Glomerular endothelial cell (primary cell): ENCODE measurements at regions not wholly inside any gene's neighbourhood (a gene's known extent, or its start where the extent isn't known, plus 50 kb on each side); places are given as distances from the start of the nearest gene placed in this dataset.
"Not testable (repeated sequence)": the region's sequence is repeated elsewhere in the genome, so short reads cannot be mapped to it uniquely, and the experiment has no call there.

Experiments used
- DNase-seq: peaks from one replicate; pipeline ENCODE4 v3.0.0-alpha.2; 2011; ENCODE audit warnings: low read depth, low spot score; ENCODE audit errors: extremely low read depth

GRCh38 chrX:44785652-44786051 is 58.2 kb upstream of the DUSP21 start:
- no peak for DNase-seq

GRCh38 chrX:44784241-44784640 is 59.6 kb upstream of the DUSP21 start:
- no peak for DNase-seq

- DNase-seq, result no peak
Measured at GRCh38 chrX:44778254-44778653, 65.6 kb upstream of the DUSP21 start.

- no peak for DNase-seq
Measured at GRCh38 chrX:44775726-44776125, 68.1 kb upstream of the DUSP21 start.

- not testable (repeated sequence) for DNase-seq
Measured at GRCh38 chrX:44774066-44774465, 69.8 kb upstream of the DUSP21 start.

- DNase-seq, result peak; percentile 37
Measured at GRCh38 chrX:44770121-44770520, 73.7 kb upstream of the DUSP21 start.

- DNase-seq, result no peak
Measured at GRCh38 chrX:44767308-44767707, 76.5 kb upstream of the DUSP21 start.

GRCh38 chrX:44765556-44765955 is 78.3 kb upstream of the DUSP21 start:
- no peak for DNase-seq

GRCh38 chrX:44747969-44748368 is 95.9 kb upstream of the DUSP21 start:
- DNase-seq, result no peak

GRCh38 chrX:44747317-44747716 is 96.5 kb upstream of the DUSP21 start:
- DNase-seq, result no peak

- DNase-seq, result no peak
Measured at GRCh38 chrX:44744799-44745198, 99.0 kb upstream of the DUSP21 start.

GRCh38 chrX:44742480-44743155 is 101.2 kb upstream of the DUSP21 start:
- DNase-seq, result no peak

- not testable (repeated sequence) for DNase-seq
Measured at GRCh38 chrX:44741859-44742258, 102.0 kb upstream of the DUSP21 start.

GRCh38 chrX:44741458-44741857 is 102.4 kb upstream of the DUSP21 start:
- not testable (repeated sequence) for DNase-seq

- DNase-seq, result peak; percentile 47
Measured at GRCh38 chrX:44735498-44735897, 108.3 kb upstream of the DUSP21 start.

GRCh38 chrX:44733931-44734330 is 109.9 kb upstream of the DUSP21 start:
- no peak for DNase-seq

- no peak for DNase-seq
Measured at GRCh38 chrX:44731160-44731559, 112.7 kb upstream of the DUSP21 start.

- DNase-seq, result no peak
Measured at GRCh38 chrX:44723426-44723825, 120.4 kb upstream of the DUSP21 start.

- no peak for DNase-seq
Measured at GRCh38 chrX:44708470-44708869, 135.4 kb upstream of the DUSP21 start.

GRCh38 chrX:44705817-44706551 is 137.8 kb upstream of the DUSP21 start:
- no peak for DNase-seq

- no peak for DNase-seq
Measured at GRCh38 chrX:44698357-44698756, 145.5 kb upstream of the DUSP21 start.

- no peak for DNase-seq
Measured at GRCh38 chrX:44693255-44693654, 150.6 kb upstream of the DUSP21 start.
